ENCODE measurements at regions not wholly inside any gene's neighbourhood (a gene's known extent, or its start where the extent isn't known, plus 50 kb on each side); places are given as distances from the start of the nearest gene placed in this dataset.

DNA sequence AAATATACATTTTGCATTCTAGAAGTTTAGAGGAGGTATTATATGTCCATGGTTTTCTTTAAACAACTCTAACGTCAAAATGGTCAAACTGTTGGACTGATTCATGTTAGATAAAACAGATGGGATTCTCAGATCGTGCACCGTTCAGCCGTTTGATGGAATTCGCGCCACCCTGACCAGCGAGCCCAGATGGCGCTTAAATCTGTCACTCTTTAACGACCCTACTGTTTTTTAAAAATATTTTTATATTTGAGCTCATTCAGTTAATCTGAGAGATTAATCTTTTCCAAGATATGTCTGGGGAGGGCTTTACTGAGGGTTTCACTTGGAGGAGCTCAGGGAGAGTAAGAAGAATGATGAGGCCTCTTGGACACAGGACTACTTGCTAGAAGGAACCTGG lies 164.4 kb downstream of the TM9SF2 start:
- no peak for TF ChIP-seq POLR2A (IDR thresholded peaks at IDR 0.05)
- TF ChIP-seq, protein P1, sequence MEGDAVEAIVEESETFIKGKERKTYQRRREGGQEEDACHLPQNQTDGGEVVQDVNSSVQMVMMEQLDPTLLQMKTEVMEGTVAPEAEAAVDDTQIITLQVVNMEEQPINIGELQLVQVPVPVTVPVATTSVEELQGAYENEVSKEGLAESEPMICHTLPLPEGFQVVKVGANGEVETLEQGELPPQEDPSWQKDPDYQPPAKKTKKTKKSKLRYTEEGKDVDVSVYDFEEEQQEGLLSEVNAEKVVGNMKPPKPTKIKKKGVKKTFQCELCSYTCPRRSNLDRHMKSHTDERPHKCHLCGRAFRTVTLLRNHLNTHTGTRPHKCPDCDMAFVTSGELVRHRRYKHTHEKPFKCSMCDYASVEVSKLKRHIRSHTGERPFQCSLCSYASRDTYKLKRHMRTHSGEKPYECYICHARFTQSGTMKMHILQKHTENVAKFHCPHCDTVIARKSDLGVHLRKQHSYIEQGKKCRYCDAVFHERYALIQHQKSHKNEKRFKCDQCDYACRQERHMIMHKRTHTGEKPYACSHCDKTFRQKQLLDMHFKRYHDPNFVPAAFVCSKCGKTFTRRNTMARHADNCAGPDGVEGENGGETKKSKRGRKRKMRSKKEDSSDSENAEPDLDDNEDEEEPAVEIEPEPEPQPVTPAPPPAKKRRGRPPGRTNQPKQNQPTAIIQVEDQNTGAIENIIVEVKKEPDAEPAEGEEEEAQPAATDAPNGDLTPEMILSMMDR (IDR thresholded peaks at IDR 0.05), result no peak
- TF ChIP-seq EP300 (IDR thresholded peaks at IDR 0.05), result no peak
